RWPE2 (cell line): ENCODE measurements at regions not wholly inside any gene's neighbourhood (a gene's known extent, or its start where the extent isn't known, plus 50 kb on each side); places are given as distances from the start of the nearest gene placed in this dataset.

ENCODE experiments used
- ATAC-seq: fragments of 200-7000 bp; cut with Tn5 transposase; 3 replicates; pipeline ENCODE4 v1.9.1; 2021; ENCODE audit warnings: low read depth
- DNase-seq: peaks from one replicate; pipeline ENCODE4 v3.0.0-alpha.2; 2020; ENCODE audit warnings: low spot score
- H3K27ac ChIP-seq: fragments of 450-650 bp; 2 replicates; pipeline ENCODE4 v1.5.1; 2017; ENCODE audit warnings: mild to moderate bottlenecking; ENCODE audit not compliant: poor library complexity, severe bottlenecking
- H3K27me3 ChIP-seq: fragments of 250-450 bp; sonication (Bioruptor Pico); 2 replicates; pipeline ENCODE4 v1.5.1; 2021; ENCODE audit warnings: mild to moderate bottlenecking, moderate library complexity; ENCODE audit not compliant: insufficient read depth, poor library complexity, severe bottlenecking
- H3K36me3 ChIP-seq: fragments of 250-450 bp; sonication (Bioruptor Pico); 2 replicates; pipeline ENCODE4 v1.5.1; 2020; ENCODE audit warnings: low read depth, mild to moderate bottlenecking, moderate library complexity
- H3K4me1 ChIP-seq: fragments of 250-450 bp; sonication (Bioruptor Pico); 2 replicates; pipeline ENCODE4 v1.5.1; 2021; ENCODE audit warnings: mild to moderate bottlenecking, moderate library complexity; ENCODE audit not compliant: insufficient read depth, poor library complexity, severe bottlenecking
- H3K4me3 ChIP-seq: fragments of 250-450 bp; sonication (Bioruptor Pico); 2 replicates; pipeline ENCODE4 v1.5.1; 2021; ENCODE audit warnings: mild to moderate bottlenecking, moderate library complexity; ENCODE audit not compliant: severe bottlenecking
- H3K9me3 ChIP-seq: fragments of 250-450 bp; sonication (Bioruptor Pico); 2 replicates; pipeline ENCODE4 v1.5.1; 2021; ENCODE audit warnings: mild to moderate bottlenecking, moderate library complexity; ENCODE audit not compliant: severe bottlenecking
- CTCF ChIP-seq: fragments of 450-650 bp; IDR thresholded peaks from one replicate; pipeline ENCODE4 v1.5.1; 2017; ENCODE audit warnings: mild to moderate bottlenecking, moderate library complexity; ENCODE audit not compliant: poor library complexity, severe bottlenecking

- TF ChIP-seq CTCF, result no peak
Measured at GRCh38 chr13:58883405-58883804, 1251.9 kb downstream of the PCDH17 start.

GRCh38 chr13:58884353-58885209 is 1253.0 kb downstream of the PCDH17 start:
- H3K4me1 ChIP-seq, result no peaks in the 10 kb centered on the region
- no peak for TF ChIP-seq CTCF

More at GRCh38 chr13:58883405-58883804, 1251.9 kb downstream of the PCDH17 start:
- no peaks in the 10 kb centered on the region for H3K27me3 ChIP-seq
- H3K4me3 ChIP-seq, result no peak overlapping the region
- no peaks in the 10 kb centered on the region for H3K36me3 ChIP-seq
- ATAC-seq, result no peak
- no peaks in the 10 kb centered on the region for H3K9me3 ChIP-seq
- no peak for DNase-seq
- no peak overlapping the region for H3K27ac ChIP-seq
- H3K4me1 ChIP-seq, result no peaks in the 10 kb centered on the region

GRCh38 chr13:58889474-58889873 is 1257.9 kb downstream of the PCDH17 start:
- DNase-seq (no peak), ATAC-seq (no peak)

More at GRCh38 chr13:58884353-58885209, 1253.0 kb downstream of the PCDH17 start:
- Histone ChIP-seq H3K27me3 (no peaks in the 10 kb centered on the region), H3K27ac (no peak overlapping the region), H3K4me3 (no peak overlapping the region), H3K9me3 (no peaks in the 10 kb centered on the region), H3K36me3 (no peaks in the 10 kb centered on the region)
- DNase-seq, result no peak
- no peak for ATAC-seq

GRCh38 chr13:58893396-58893795 is 1261.9 kb downstream of the PCDH17 start:
- no peak for DNase-seq
- no peak overlapping the region for H3K4me3 ChIP-seq
- H3K27ac ChIP-seq, result no peak overlapping the region
- no peak for ATAC-seq
- H3K36me3 ChIP-seq, result no peaks in the 10 kb centered on the region
- peaks cover 9% of the 10 kb centered on the region for H3K27me3 ChIP-seq
- H3K4me1 ChIP-seq, result no peaks in the 10 kb centered on the region
- no peak for TF ChIP-seq CTCF
- no peaks in the 10 kb centered on the region for H3K9me3 ChIP-seq

More at GRCh38 chr13:58889474-58889873, 1257.9 kb downstream of the PCDH17 start:
- H3K27ac ChIP-seq, result no peak overlapping the region
- H3K36me3 ChIP-seq, result no peaks in the 10 kb centered on the region
- H3K9me3 ChIP-seq, result no peaks in the 10 kb centered on the region
- H3K4me3 ChIP-seq, result no peak overlapping the region
- TF ChIP-seq CTCF, result no peak
- H3K4me1 ChIP-seq, result no peaks in the 10 kb centered on the region
- peaks cover 9% of the 10 kb centered on the region for H3K27me3 ChIP-seq
